K562 (cell line): ENCODE measurements at regions not wholly inside any gene's neighbourhood (a gene's known extent, or its start where the extent isn't known, plus 50 kb on each side); places are given as distances from the start of the nearest gene placed in this dataset.

Source experiments
- ATAC-seq: fragments of 200-7000 bp; cut with Tn5 transposase; 3 replicates; pipeline ENCODE4 v1.9.1; 2020; ENCODE audit warnings: moderate library complexity
- BruUV-seq: library from RNA; stranded (reverse); fragments of 400-500 nt; replicated peaks from 2 replicates; lab custom pipeline; 2021; lab: Mats Ljungman, UMichigan
- CTCF ChIA-PET: fragments of 300-600 bp; formaldehyde crosslinking; extraction: SDS; loops from one replicate; lab custom pipeline; 2021; ENCODE audit warnings: low intra/inter-chr PET ratio; lab: Yijun Ruan, JAX
- POLR2A ChIA-PET: fragments of 300-600, 350-650 bp; sonication (Branson Sonifier 250); formaldehyde crosslinking; extraction: SDS; loops from one replicate; lab custom pipeline; 2021; ENCODE audit warnings: antibody characterized with exemption, inconsistent platforms; lab: Yijun Ruan, JAX
- DNase-seq, 4 experiments: peaks; one replicate each; pipeline versions ENCODE4 v3.0.0 to v3.0.0-alpha.2; 2011 to 2018; ENCODE audit warnings: low spot score in 3 of 4, mixed read lengths in 3 of 4; ENCODE audit errors: extremely low read depth in 1 of 4
- FAIRE-seq: peaks from 2 replicates; lab custom pipeline; 2011; peaks lifted over from hg19 to GRCh38; lab: Jason Lieb, UNC
- H2AFZ ChIP-seq: 2 replicates; pipeline ENCODE4 v1.6.0; 2011; ENCODE audit warnings: low read depth, low read length, control low read depth, inconsistent platforms
- H3K27ac ChIP-seq: fragments of 200-600 bp; 3 replicates; pipeline ENCODE4 v1.8.0; 2011; ENCODE audit warnings: low read depth, mild to moderate bottlenecking, control low read depth, inconsistent platforms, low read length, moderate library complexity, mixed read lengths; ENCODE audit errors: extremely low read depth
- H3K27me3 ChIP-seq, 2 experiments: fragments of 300-600 bp in 1 of 2; 2 replicates in 1 of 2; 3 replicates in 1 of 2; pipeline versions ENCODE4 v1.6.0 to v1.8.0; 2011; ENCODE audit warnings: inconsistent platforms in 2 of 2, low read length in 2 of 2, mild to moderate bottlenecking in 1 of 2, mixed read lengths in 1 of 2, moderate library complexity in 1 of 2; ENCODE audit not compliant: control insufficient read depth in 2 of 2, insufficient read depth in 2 of 2
- H3K36me3 ChIP-seq: fragments of 300-600 bp; 3 replicates; pipeline ENCODE4 v1.8.0; 2011; ENCODE audit warnings: mild to moderate bottlenecking, low read length, inconsistent platforms; ENCODE audit not compliant: control insufficient read depth, insufficient read depth
- H3K4me1 ChIP-seq, 2 experiments: fragments of 200-600 bp in 1 of 2; replicated peaks in 1 of 2; 2 replicates in 1 of 2; 3 replicates in 1 of 2; pipeline versions ENCODE4 v1.5.1 to v1.8.0; 2011; ENCODE audit warnings: inconsistent platforms in 2 of 2, low read length in 2 of 2, mild to moderate bottlenecking in 1 of 2, mixed read lengths in 1 of 2, moderate library complexity in 1 of 2; ENCODE audit not compliant: control insufficient read depth in 2 of 2, insufficient read depth in 2 of 2
- H3K4me2 ChIP-seq: 2 replicates; pipeline ENCODE4 v1.6.1; 2011; ENCODE audit warnings: low read length, control low read depth, inconsistent platforms, mixed read lengths; ENCODE audit not compliant: insufficient read depth
- H3K4me3 ChIP-seq: fragments of 200-600 bp; sonication (generic), shearing (Covaris generic); 2 replicates; pipeline ENCODE4 v1.5.1; 2016; ENCODE audit warnings: control low read depth, inconsistent platforms
- H3K79me2 ChIP-seq: fragments of 200-600 bp; 3 replicates; pipeline ENCODE4 v1.8.0; 2011; ENCODE audit warnings: low read length, inconsistent platforms; ENCODE audit not compliant: control insufficient read depth, insufficient read depth
- H3K9ac ChIP-seq, 2 experiments: 2 replicates each; pipeline versions ENCODE4 v1.6.0 to v1.6.1; 2011; ENCODE audit warnings: low read depth in 2 of 2, low read length in 2 of 2, control low read depth in 1 of 2, inconsistent platforms in 1 of 2, mild to moderate bottlenecking in 1 of 2, mixed read lengths in 1 of 2; ENCODE audit not compliant: insufficient read depth in 1 of 2
- H3K9me1 ChIP-seq: one replicate; pipeline ENCODE4 v1.6.0; 2011; ENCODE audit warnings: inconsistent platforms, mild to moderate bottlenecking, low read length, moderate library complexity; ENCODE audit not compliant: control insufficient read depth, insufficient read depth
- H3K9me3 ChIP-seq: replicated peaks from 2 replicates; pipeline ENCODE4 v1.5.1; 2011; ENCODE audit warnings: low read depth, low read length, inconsistent platforms; ENCODE audit not compliant: control insufficient read depth, insufficient read depth
- H4K20me1 ChIP-seq: replicated peaks from 2 replicates; pipeline ENCODE4 v1.6.1; 2011; ENCODE audit warnings: low read length, inconsistent platforms, mixed read lengths; ENCODE audit not compliant: control insufficient read depth, insufficient read depth
- ERF ChIP-seq: fragments of 450-650 bp; formaldehyde crosslinking; IDR thresholded peaks from 2 replicates; pipeline ENCODE4 v1.4.0; 2020; ENCODE audit warnings: mild to moderate bottlenecking, mixed read lengths
- HNRNPH1 ChIP-seq: fragments of 200-400 bp; formaldehyde crosslinking; optimal IDR thresholded peaks from 2 replicates; pipeline ENCODE3; 2017; ENCODE audit warnings: low read depth, mild to moderate bottlenecking, low read length, moderate library complexity
- KDM4B ChIP-seq, 2 experiments: fragments of 450-650 bp in 1 of 2; sonication (generic) in 1 of 2; IDR thresholded peaks; 2 replicates each; pipeline ENCODE4 v1.6.1; 2016 to 2017; ENCODE audit warnings: borderline replicate concordance in 2 of 2, antibody characterized with exemption in 1 of 2, low read depth in 1 of 2, mild to moderate bottlenecking in 1 of 2
- MCM5 ChIP-seq: fragments of 450-650 bp; IDR thresholded peaks from 2 replicates; pipeline ENCODE4 v1.6.1; 2016; ENCODE audit warnings: low read depth
- NFXL1 ChIP-seq: fragments of 450-650 bp; formaldehyde crosslinking; IDR thresholded peaks from 2 replicates; pipeline ENCODE4 v1.4.0; 2021; ENCODE audit warnings: mild to moderate bottlenecking
- RUNX1 ChIP-seq: sonication (generic); IDR thresholded peaks from 2 replicates; pipeline ENCODE4 v1.6.1; 2016; ENCODE audit warnings: antibody characterized with exemption, low read depth
- TCFL5 ChIP-seq: fragments of 250-450 bp; sonication (Bioruptor Pico); conservative IDR thresholded peaks from 2 replicates; pipeline ENCODE4 v1.6.1; 2021; ENCODE audit warnings: mild to moderate bottlenecking, moderate library complexity, matching md5 sums
- WGBS: fragments of 100-300 bp; shearing (Covaris generic); methylation state at CpG from one replicate; pipeline ENCODE4 v1.1.6; 2016; ENCODE audit warnings: low coverage, mixed read lengths; ENCODE audit not compliant: insufficient coverage; ENCODE audit errors: missing lambda C conversion rate; 5-methylcytosine and 5-hydroxymethylcytosine counted together
- in situ Hi-C: fragments of 300-500 bp; cut with MboI; formaldehyde crosslinking; loops from 4 replicates; pipeline ENCODE4 v1.15.0; 2018; ENCODE audit warnings: inconsistent platforms, mixed read lengths
- intact Hi-C: fragments of 100-400 bp; cut with micrococcal nuclease; formaldehyde crosslinking; loops from 2 replicates; pipeline ENCODE4 v1.14.2; 2022

DNA sequence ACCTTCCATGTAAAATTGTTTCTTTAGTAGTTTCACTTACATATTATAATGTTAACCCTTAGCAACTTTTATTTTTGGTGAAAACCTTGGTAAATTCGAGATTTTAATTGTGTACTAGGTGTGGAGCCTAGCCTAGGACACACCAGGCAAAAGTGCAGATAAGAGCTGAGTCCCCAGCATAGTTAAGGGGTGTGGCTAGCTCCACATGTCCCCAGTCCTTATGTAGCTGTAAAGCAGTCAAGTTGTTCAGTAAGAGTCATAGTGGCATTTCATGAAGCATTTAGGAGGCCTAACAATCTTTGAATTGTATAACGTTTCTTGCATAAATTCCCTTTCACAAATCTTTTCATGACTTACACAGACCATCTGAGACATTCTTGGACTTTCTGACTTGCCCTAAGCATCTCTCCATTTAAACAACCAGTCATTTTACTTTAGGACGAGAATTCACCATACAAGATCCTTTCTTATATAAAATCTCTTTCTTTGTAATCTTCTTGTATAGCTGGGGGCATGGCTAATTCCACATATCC is 53.8 kb upstream of the INHBA start:
- in situ Hi-C loops: no loop called here
- H2AFZ ChIP-seq: no peak overlapping the region
- H3K79me2 ChIP-seq: no peaks in the 10 kb centered on the region
- no peaks in the 10 kb centered on the region for H4K20me1 ChIP-seq
- no peaks in the 10 kb centered on the region for H3K9me1 ChIP-seq
- no peak overlapping the region for H3K4me2 ChIP-seq
- no peak for DNase-seq
- BruUV-seq: no TSS peak
- no peaks in the 10 kb centered on the region for H3K36me3 ChIP-seq
- no peak for FAIRE-seq
- intact Hi-C loops: no loop called here
- H3K9me3 ChIP-seq: no peaks in the 10 kb centered on the region
- no peak overlapping the region for H3K27ac ChIP-seq
- POLR2A ChIA-PET: no interaction called here
- H3K27me3 ChIP-seq: no peaks in the 10 kb centered on the region
- ATAC-seq: no peak
- H3K4me1 ChIP-seq: no peaks in the 10 kb centered on the region
- CTCF ChIA-PET: no interaction called here
- no peak overlapping the region for H3K9ac ChIP-seq
- TF ChIP-seq KDM4B (IDR thresholded peaks at IDR 0.05; ENCODE audit: borderline replicate concordance in 2 of 2, low read depth in 1 of 2): no peak
- H3K4me3 ChIP-seq: no peak overlapping the region
- 2% methylated on average over 3 of the region's 3 CpGs for whole genome bisulfite sequencing

DNA sequence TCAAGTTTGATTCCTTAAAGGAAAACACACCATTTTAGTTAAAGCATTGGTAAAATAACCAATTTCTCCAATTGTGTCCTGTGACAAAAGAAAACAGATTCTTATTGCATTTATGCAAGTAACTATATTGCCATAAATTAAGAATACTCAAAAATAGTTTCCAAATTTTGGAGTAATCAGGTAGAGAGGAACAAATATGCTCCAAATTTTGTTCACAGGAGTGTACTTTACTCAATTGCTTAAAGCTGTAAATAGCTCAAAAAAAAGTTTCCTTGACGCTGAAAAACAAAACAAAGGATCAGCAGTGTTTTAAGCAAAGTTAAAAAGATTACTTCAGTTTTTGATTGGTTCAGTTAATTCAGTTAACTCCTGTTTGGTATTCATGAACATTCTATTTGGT is 52.2 kb upstream of the INHBA start:
- Histone ChIP-seq H4K20me1 (no peaks in the 10 kb centered on the region), H3K4me1 (no peaks in the 10 kb centered on the region), H3K27ac (no peak overlapping the region), H2AFZ (no peak overlapping the region), H3K36me3 (no peaks in the 10 kb centered on the region), H3K9me1 (no peaks in the 10 kb centered on the region), H3K27me3 (no peaks in the 10 kb centered on the region), H3K4me2 (no peak overlapping the region), H3K4me3 (no peak overlapping the region), H3K9me3 (no peaks in the 10 kb centered on the region), H3K79me2 (no peaks in the 10 kb centered on the region), H3K9ac (no peak overlapping the region)
- no TSS peak for BruUV-seq
- POLR2A ChIA-PET: no interaction called here
- in situ Hi-C loops (no loop called here), intact Hi-C loops (no loop called here)
- TF ChIP-seq ERF (CRISPR knock-in tag): no peak
- no peak for TF ChIP-seq RUNX1
- TF ChIP-seq HNRNPH1: no peak
- no peak for TF ChIP-seq TCFL5
- TF ChIP-seq MCM5: no peak
- TF ChIP-seq NFXL1 (CRISPR knock-in tag): no peak
- WGBS: 0% methylated on average over 1 of the region's 1 CpG
- DNase-seq (no peak), ATAC-seq (no peak), FAIRE-seq (no peak)
- CTCF ChIA-PET: no interaction called here
